SK-N-SH (cell line): ENCODE measurements at regions not wholly inside any gene's neighbourhood (a gene's known extent, or its start where the extent isn't known, plus 50 kb on each side); places are given as distances from the start of the nearest gene placed in this dataset.
"Not testable (repeated sequence)": the region's sequence is repeated elsewhere in the genome, so short reads cannot be mapped to it uniquely, and the experiment has no call there.

ENCODE experiments used
- CTCF ChIA-PET: fragments of 300-600, 350-600 bp; formaldehyde crosslinking; extraction: SDS; loops from one replicate; lab custom pipeline; 2021; lab: Yijun Ruan, JAX
- POLR2A ChIA-PET: fragments of 350-600 bp; sonication (Branson Sonifier 250); formaldehyde crosslinking; extraction: SDS; loops from one replicate; lab custom pipeline; 2020; ENCODE audit warnings: antibody characterized with exemption, inconsistent platforms; lab: Yijun Ruan, JAX
- DNase-seq: peaks from one replicate; pipeline ENCODE4 v3.0.0; 2012
- H2AFZ ChIP-seq: fragments of 200-600 bp; sonication (generic); 2 replicates; pipeline ENCODE4 v1.8.1; 2016; ENCODE audit warnings: antibody characterized with exemption, mild to moderate bottlenecking, low read depth
- H3F3A ChIP-seq: fragments of 200-600 bp; sonication (generic); replicated peaks from 2 replicates; pipeline ENCODE3; 2016; ENCODE audit warnings: antibody characterized with exemption, mild to moderate bottlenecking; ENCODE audit not compliant: insufficient read depth
- H3K27ac ChIP-seq, 2 experiments: fragments of 200-500 bp in 1 of 2; fragments of 200-600 bp in 1 of 2; sonication (Bioruptor generic) in 1 of 2; sonication (generic), shearing (Covaris generic) in 1 of 2; 2 replicates each; pipeline versions ENCODE4 v1.5.1 to v1.6.1; 2014 to 2016; ENCODE audit warnings: low read depth in 2 of 2, inconsistent platforms in 1 of 2, low read length in 1 of 2, mild to moderate bottlenecking in 1 of 2, mixed read lengths in 1 of 2
- H3K27me3 ChIP-seq: fragments of 200-600 bp; sonication (generic), shearing (Covaris generic); 2 replicates; pipeline ENCODE4 v1.6.1; 2016; ENCODE audit warnings: mixed run types; ENCODE audit not compliant: insufficient read depth
- H3K36me3 ChIP-seq, 2 experiments: fragments of 200-500 bp in 1 of 2; fragments of 200-600 bp in 1 of 2; sonication (Bioruptor generic) in 1 of 2; sonication (generic) in 1 of 2; replicated peaks in 1 of 2; 2 replicates each; pipeline versions ENCODE3 to v1.5.1; 2014 to 2016; ENCODE audit warnings: low read length in 1 of 2, mild to moderate bottlenecking in 1 of 2; ENCODE audit not compliant: insufficient read depth in 2 of 2, control insufficient read depth in 1 of 2
- H3K4me1 ChIP-seq, 2 experiments: fragments of 200-500 bp in 1 of 2; fragments of 200-600 bp in 1 of 2; sonication (Bioruptor generic) in 1 of 2; sonication (generic), shearing (Covaris generic) in 1 of 2; 2 replicates each; pipeline versions ENCODE4 v1.5.1 to v1.6.1; 2014 to 2016; ENCODE audit warnings: low read depth in 1 of 2, low read length in 1 of 2, mixed run types in 1 of 2; ENCODE audit not compliant: insufficient read depth in 2 of 2, control insufficient read depth in 1 of 2
- H3K4me2 ChIP-seq: fragments of 200-600 bp; sonication (generic), shearing (Covaris generic); 2 replicates; pipeline ENCODE4 v1.6.1; 2017; ENCODE audit warnings: mixed run types
- H3K4me3 ChIP-seq, 2 experiments: fragments of 200-500 bp in 1 of 2; fragments of 200-600 bp in 1 of 2; sonication (Bioruptor generic) in 1 of 2; sonication (generic), shearing (Covaris generic) in 1 of 2; 2 replicates each; pipeline versions ENCODE4 v1.5.1 to v1.8.1; 2014 to 2016; ENCODE audit warnings: low read depth in 2 of 2, inconsistent platforms in 1 of 2, low read length in 1 of 2, mild to moderate bottlenecking in 1 of 2, mixed read lengths in 1 of 2, moderate library complexity in 1 of 2
- H3K79me2 ChIP-seq: fragments of 200-600 bp; sonication (generic); 2 replicates; pipeline ENCODE4 v1.8.1; 2017; ENCODE audit warnings: mild to moderate bottlenecking; ENCODE audit not compliant: insufficient read depth
- H3K9ac ChIP-seq: fragments of 200-600 bp; sonication (generic); 2 replicates; pipeline ENCODE4 v1.6.1; 2017; ENCODE audit warnings: mixed run types
- H3K9me2 ChIP-seq: fragments of 200-600 bp; sonication (generic); 2 replicates; pipeline ENCODE4 v1.6.1; 2017; ENCODE audit warnings: mixed run types
- H3K9me3 ChIP-seq: fragments of 200-600 bp; sonication (generic); 2 replicates; pipeline ENCODE4 v1.6.1; 2017; ENCODE audit warnings: mixed run types, mild to moderate bottlenecking, moderate library complexity
- H4K20me1 ChIP-seq: fragments of 200-600 bp; sonication (generic); 2 replicates; pipeline ENCODE4 v1.6.1; 2017; ENCODE audit warnings: mild to moderate bottlenecking, mixed run types; ENCODE audit not compliant: insufficient read depth
- ELF1 ChIP-seq: IDR thresholded peaks from 2 replicates; pipeline ENCODE4 v1.4.0; 2012
- GATA2 ChIP-seq: sonication (generic); formaldehyde crosslinking; IDR thresholded peaks from 2 replicates; pipeline ENCODE4 v1.5.0; 2020; ENCODE audit warnings: mild to moderate bottlenecking, missing genetic modification reagents
- POLR2AphosphoS5 ChIP-seq: IDR thresholded peaks from 2 replicates; pipeline ENCODE4 v1.6.1; 2012; ENCODE audit warnings: low read depth, low read length
- SIN3A ChIP-seq: IDR thresholded peaks from 2 replicates; pipeline ENCODE4 v1.6.1; 2012; ENCODE audit warnings: low read depth, mild to moderate bottlenecking, low read length, moderate library complexity, borderline replicate concordance
- SMC3 ChIP-seq: IDR thresholded peaks from 2 replicates; pipeline ENCODE4 v1.6.1; 2012; ENCODE audit warnings: low read depth, low read length, improper control_type of control experiment
- WGBS: methylation state at CpG from one replicate; pipeline ENCODE4 v1.1.6; 2017; ENCODE audit warnings: low lambda C conversion rate; 5-methylcytosine and 5-hydroxymethylcytosine counted together
- TF ChIP-seq, protein P1 (sequence below): IDR thresholded peaks from 2 replicates; pipeline ENCODE4 v1.6.1; 2012; ENCODE audit warnings: mild to moderate bottlenecking, low read depth, low read length, moderate library complexity
- TF ChIP-seq, protein P2 (sequence below): fragments of 150-350 bp; IDR thresholded peaks from 2 replicates; pipeline ENCODE4 v1.6.1; 2016; ENCODE audit warnings: mild to moderate bottlenecking, low read depth, low read length

DNA sequence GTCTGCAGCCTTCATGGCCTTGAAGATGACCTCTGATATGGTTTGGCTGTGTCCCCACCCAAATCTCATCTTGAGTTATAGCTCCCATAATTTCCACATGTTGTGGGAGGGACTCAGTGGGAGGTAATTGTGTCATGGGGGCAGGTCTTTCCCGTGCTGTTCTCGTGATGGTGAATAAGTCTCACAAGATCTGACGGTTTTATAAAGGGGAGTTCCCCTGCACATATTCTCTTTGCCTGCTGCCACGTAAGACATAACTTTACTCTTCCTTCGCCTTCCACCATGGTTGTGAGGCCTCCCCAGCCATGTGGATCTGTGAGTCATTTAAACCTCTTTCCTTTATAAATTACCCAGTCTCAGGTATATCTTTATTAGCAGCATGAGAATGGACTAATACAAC, 102.6 kb downstream of the C17orf67 start:
- H3K27me3 ChIP-seq: peaks cover 17% of the 10 kb centered on the region; the same call in 1 of the 2 replicates
- H4K20me1 ChIP-seq, H3K4me2 ChIP-seq, H3K4me1 ChIP-seq, H3K9me2 ChIP-seq, H3K27ac ChIP-seq, H3K4me3 ChIP-seq, H3K9me3 ChIP-seq, POLR2A ChIA-PET, H3K79me2 ChIP-seq, H3K9ac ChIP-seq, H2AFZ ChIP-seq, H3F3A ChIP-seq, H3K36me3 ChIP-seq, DNase-seq: not testable (repeated sequence)
- WGBS: 15% methylated on average over 5 of the region's 5 CpGs
- CTCF ChIA-PET: interaction anchor here (1.6 kb wide), 1 partner anchor 15 kb away, joined by 11 read pairs; no protein-coding TSS in a partner anchor

DNA sequence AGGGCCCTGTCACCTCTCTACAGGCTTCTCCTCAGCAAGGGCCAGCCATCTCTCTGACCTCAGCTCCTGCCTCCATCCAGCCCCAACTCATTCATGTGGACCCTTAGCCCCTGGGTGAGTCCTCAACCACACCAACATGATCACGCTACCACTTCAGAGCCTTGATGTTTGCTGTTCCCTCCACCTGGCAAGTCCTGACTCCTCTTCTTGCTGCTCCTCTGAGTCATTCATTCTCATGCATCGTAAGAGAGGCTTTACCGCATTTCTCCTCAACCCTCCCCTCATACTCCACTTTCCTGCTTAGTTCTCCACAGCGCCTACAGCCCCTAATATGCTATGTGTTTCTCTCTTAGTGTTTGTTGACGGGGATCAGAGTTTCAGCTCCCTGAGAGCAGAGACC, 99.9 kb downstream of the C17orf67 start:
- Histone ChIP-seq H4K20me1 (no peaks in the 10 kb centered on the region), H3K79me2 (no peaks in the 10 kb centered on the region), H3K36me3 (no peaks in the 10 kb centered on the region), H3K4me1 (no peaks in the 10 kb centered on the region), H3K9me3 (no peaks in the 10 kb centered on the region), H2AFZ (no peak overlapping the region), H3K9me2 (no peaks in the 10 kb centered on the region), H3K27me3 (peaks cover 8% of the 10 kb centered on the region; the same call in 1 of the 2 replicates), H3F3A (no peaks in the 10 kb centered on the region), H3K4me3 (no peak overlapping the region), H3K27ac (no peak overlapping the region), H3K4me2 (no peak overlapping the region), H3K9ac (no peak overlapping the region)
- 54% methylated on average over 5 of the region's 5 CpGs for WGBS
- no peak for DNase-seq
- POLR2A ChIA-PET: no interaction called here
- CTCF ChIA-PET: interaction anchor here (0.6 kb wide), 1 partner anchor 18 kb away, joined by 3 read pairs; no protein-coding TSS in a partner anchor
- TF ChIP-seq, protein P1, sequence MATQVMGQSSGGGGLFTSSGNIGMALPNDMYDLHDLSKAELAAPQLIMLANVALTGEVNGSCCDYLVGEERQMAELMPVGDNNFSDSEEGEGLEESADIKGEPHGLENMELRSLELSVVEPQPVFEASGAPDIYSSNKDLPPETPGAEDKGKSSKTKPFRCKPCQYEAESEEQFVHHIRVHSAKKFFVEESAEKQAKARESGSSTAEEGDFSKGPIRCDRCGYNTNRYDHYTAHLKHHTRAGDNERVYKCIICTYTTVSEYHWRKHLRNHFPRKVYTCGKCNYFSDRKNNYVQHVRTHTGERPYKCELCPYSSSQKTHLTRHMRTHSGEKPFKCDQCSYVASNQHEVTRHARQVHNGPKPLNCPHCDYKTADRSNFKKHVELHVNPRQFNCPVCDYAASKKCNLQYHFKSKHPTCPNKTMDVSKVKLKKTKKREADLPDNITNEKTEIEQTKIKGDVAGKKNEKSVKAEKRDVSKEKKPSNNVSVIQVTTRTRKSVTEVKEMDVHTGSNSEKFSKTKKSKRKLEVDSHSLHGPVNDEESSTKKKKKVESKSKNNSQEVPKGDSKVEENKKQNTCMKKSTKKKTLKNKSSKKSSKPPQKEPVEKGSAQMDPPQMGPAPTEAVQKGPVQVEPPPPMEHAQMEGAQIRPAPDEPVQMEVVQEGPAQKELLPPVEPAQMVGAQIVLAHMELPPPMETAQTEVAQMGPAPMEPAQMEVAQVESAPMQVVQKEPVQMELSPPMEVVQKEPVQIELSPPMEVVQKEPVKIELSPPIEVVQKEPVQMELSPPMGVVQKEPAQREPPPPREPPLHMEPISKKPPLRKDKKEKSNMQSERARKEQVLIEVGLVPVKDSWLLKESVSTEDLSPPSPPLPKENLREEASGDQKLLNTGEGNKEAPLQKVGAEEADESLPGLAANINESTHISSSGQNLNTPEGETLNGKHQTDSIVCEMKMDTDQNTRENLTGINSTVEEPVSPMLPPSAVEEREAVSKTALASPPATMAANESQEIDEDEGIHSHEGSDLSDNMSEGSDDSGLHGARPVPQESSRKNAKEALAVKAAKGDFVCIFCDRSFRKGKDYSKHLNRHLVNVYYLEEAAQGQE: no peak
- TF ChIP-seq, protein P2, sequence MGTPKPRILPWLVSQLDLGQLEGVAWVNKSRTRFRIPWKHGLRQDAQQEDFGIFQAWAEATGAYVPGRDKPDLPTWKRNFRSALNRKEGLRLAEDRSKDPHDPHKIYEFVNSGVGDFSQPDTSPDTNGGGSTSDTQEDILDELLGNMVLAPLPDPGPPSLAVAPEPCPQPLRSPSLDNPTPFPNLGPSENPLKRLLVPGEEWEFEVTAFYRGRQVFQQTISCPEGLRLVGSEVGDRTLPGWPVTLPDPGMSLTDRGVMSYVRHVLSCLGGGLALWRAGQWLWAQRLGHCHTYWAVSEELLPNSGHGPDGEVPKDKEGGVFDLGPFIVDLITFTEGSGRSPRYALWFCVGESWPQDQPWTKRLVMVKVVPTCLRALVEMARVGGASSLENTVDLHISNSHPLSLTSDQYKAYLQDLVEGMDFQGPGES: no peak
- TF ChIP-seq SIN3A (no peak), ELF1 (no peak), POLR2AphosphoS5 (no peak), GATA2 (CRISPR knock-in tag) (no peak), SMC3 (no peak)
